NCI-H748 (cell line): ENCODE measurements at regions not wholly inside any gene's neighbourhood (a gene's known extent, or its start where the extent isn't known, plus 50 kb on each side); places are given as distances from the start of the nearest gene placed in this dataset.
A peak's percentile ranks its signal among the peaks of the same experiment; 100 is the strongest.

ENCODE experiments used
- DNase-seq: peaks from one replicate; lab custom pipeline; 2025; ENCODE audit not compliant: unreplicated experiment; lab: John Stamatoyannopoulos, UW

DNA sequence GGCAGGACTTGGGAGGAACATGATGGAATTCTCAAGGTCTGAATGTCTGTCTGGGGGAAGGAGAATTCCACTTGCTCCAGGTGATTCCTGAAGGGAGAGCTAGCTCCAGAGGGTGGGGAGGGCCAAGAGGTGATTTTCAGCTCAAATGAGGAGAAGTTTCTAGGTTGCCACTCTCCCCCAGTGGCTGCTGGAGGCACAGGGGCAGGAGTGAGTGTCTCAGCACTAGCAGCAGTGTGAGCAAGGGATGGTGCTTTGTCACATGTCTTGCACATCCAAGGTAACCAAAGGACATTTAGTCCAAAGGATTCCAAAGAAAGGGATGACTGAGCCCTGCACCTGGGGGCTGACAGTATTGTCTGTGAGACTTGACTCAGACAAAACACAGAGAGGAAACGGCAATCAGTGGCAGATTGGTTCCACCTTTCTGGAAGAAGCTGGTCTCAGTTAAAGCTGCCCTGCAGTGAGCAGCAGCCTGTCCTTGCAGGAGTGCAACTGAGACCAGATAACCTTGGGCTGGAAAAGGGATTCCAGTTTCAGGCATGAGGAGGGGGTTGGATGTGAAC is 51.2 kb upstream of the PCBD1 start:
- no peak for DNase-seq

- DNase-seq, result peak; percentile 30
Measured at GRCh38 chr10:70940834-70941568, 52.6 kb upstream of the PCBD1 start.

DNA sequence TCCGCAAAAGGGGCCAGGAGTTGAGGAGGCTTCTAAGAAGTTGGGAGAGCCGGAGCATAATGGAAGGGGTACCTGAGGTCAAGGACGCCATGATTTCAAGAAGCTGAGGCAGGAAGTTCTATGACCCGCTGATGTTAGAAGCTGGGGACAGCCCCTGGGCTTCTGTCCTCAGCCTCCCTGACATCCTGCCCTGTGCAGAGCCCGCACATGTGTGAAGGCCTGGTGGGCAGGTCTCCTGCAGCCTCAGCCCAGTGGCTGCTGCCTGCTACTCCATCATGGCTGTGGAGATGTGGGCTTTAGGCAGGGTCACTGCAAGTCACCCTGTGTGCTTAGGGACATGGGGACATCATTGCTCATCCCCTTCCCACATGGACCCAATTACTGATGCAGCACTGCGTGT is 53.8 kb upstream of the PCBD1 start:
- DNase-seq, result no peak

DNA sequence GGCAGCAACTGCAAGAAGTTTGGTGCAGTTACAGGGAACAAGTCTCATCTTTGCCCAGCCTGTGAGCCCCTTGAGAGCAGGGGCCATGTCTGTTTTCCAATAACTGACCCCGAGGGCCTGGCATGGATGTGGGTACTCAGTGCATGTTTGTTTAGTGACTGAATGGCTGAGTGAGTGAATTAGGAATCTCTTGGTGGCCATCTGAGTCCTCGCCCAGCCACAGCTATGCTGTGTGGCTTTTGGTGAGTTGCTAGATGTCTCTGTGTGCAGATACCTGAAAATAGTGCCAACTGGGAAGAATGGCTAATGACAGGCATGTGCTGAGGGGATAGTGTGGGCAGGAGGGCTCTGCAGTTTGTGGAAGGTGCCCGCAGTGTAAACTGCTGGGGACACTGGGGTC is 54.4 kb upstream of the PCBD1 start:
- no peak for DNase-seq

- DNase-seq, result no peak
Measured at GRCh38 chr10:70943249-70943648, 54.9 kb upstream of the PCBD1 start.

DNA sequence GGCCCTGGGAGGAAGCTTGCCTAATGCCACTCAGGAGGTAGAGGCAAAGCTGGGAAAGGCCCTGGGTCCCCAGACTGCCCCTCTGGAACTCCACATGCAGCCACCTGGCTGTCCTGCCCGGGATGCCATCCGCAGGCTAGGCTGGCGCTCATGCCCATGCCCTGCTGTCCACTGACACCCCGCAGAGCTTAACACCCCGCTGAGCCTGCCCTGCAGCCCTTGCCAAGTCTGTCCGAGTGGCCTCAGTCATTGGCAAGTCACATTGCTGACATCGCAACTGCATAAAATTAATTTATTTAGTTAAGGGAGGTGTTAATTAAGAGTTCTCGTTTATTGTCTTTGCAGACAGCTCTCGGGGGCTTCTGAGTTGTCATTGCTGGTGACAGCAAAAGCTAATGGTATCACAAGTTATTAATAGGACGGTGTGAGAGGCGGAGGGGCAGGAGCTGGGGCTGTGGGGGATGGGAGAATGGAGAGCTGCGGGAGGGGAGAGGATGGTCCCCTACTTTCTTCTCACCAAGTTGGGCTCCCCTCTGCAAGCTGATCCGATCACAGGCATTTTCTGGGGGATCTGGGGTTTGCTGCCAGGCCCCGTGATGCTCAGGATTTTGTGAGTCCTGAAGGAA is 55.6 kb upstream of the PCBD1 start:
- DNase-seq, result no peak

GRCh38 chr10:70950037-70950436 is 61.7 kb upstream of the PCBD1 start:
- DNase-seq, result no peak

GRCh38 chr10:70950801-70951200 is 62.4 kb upstream of the PCBD1 start:
- no peak for DNase-seq

DNA sequence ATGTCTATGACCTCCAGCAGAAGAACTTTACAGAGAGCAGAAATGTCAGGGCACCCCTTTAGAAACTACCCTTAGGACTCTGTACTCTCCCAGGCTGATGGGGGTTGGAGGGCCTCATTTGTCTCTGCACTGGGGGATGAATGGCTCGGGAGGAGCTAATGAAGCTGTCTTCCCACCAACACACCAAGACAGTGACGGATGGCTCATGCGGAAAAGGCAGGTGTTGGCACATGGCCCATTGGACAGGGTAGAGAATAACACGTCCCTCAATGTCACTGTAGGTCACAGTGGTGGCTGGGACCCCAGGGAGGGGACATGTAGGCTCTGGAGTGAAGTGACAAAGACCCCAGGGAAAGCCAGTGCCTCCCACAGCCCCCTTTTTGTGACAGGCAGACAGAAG is 64.0 kb upstream of the PCBD1 start:
- DNase-seq, result no peak

GRCh38 chr10:70952921-70953320 is 64.6 kb upstream of the PCBD1 start:
- no peak for DNase-seq

- DNase-seq, result peak; percentile 14
Measured at GRCh38 chr10:70954381-70955176, 66.2 kb upstream of the PCBD1 start.

DNA sequence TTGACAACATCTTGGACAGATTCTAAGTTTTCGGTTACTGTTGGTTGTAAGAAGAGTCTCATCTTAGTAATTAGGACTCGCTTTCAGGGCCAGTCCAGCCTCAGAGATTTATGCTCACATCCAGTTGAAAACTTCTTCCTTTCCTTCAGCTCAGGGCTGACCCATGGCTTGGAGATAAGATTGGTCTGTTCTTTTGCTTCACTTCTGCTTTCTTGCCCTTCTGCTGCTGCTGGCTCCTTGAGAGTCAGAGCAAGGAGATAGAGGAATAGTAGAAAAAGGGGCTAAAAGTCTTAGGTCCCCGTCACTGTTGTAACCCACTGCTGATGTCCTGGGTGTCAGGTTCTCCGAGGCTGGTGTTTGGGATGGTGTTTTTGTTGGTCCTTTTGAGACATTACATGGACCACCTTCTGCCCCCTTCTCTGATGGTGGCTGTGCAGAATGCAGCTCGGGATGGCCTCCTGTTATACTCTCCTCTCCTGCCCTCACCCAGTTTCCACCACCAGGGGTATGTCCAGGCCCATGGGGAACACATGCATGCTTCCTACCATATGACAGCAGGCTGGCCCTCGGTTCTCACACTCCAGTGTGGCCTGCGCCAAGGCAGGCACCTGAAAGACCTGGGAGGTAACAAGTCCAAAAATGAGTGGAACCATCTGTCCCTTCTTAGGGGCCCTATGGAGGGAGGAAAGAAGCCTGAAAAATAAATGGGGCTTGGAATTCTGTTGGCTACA is 67.8 kb upstream of the PCBD1 start:
- DNase-seq, result no peak

DNA sequence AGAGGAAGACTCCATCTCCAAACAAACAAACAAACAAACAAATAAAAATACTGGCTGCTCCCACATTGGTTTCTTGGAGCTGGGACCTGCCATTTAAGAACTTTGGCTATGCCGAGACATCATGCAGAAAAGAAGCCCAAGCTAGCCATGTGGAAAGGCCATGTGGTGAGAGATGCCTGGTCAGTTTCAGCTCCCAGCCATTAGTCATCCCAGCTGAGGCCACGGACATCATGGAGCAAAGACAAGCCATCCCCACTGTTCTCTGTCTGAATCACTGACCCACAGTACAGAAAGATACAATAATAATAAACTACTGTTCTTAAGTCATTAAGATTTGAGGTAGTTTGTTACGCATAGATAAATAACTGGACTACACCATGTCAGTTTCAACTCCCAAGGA is 70.0 kb upstream of the PCBD1 start:
- DNase-seq, result no peak

DNA sequence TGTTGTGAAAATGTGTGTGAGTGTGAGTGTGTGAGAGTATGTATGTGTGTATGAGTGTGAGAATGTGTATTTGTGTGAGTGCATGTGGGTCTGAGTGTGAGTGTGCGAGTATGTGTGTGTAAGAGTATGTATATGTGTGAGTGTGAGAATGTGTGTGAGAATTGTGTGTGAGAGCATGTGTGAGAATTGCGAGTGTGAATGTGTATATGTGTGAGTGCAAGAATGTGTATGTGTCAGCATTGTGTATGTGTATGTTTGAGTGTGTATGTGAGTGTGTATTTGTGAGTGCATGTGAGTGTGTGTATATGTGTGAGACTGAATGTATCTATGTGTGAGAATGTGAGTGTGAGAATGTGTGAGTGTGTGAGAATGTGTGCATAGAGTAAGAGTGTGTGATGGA is 72.0 kb upstream of the PCBD1 start:
- no peak for DNase-seq

DNA sequence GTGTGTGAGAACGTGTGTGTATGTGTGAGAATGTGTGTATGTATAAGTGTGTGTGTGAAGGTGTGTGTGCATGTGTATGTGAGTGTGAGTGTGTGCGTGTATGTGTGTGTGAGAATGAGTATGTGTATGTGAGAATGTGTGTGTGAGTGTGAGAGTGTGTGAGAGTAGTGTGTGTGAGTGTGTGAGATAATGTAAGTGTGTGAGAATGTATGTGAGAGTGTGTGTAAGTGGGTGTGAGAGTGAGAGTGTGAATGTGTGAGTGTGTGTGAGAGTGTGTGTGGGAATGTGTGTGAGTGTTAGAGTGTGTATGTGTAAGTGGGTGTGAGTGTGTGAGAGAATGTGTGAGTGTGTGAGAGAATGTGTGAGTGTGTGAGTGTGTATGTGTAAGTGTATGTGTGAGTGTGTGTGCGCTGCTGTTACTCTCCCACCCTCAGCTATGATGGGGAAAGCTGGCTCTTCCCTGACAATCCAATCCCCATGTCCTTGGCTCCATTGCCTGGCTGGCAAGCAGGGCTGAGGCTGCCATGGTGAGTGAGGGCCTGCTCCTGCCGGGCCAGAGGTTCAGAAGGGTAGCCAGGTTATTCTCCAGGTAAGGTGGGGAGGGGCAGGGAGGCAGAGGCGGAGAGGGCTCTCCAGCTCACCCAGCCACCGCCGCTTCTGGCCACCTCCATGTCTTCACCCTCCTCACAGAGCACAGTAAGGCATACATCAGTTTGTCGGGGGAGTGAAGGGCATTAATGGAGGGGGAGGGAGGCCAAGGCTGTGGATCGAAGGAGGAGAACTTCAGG is 72.6 kb upstream of the PCBD1 start:
- DNase-seq, result no peak

GRCh38 chr10:70962686-70963085 is 74.3 kb upstream of the PCBD1 start:
- no peak for DNase-seq

- DNase-seq, result no peak
Measured at GRCh38 chr10:70963271-70963670, 74.9 kb upstream of the PCBD1 start.

GRCh38 chr10:70964245-70964644 is 75.9 kb upstream of the PCBD1 start:
- DNase-seq, result peak; percentile 9

DNA sequence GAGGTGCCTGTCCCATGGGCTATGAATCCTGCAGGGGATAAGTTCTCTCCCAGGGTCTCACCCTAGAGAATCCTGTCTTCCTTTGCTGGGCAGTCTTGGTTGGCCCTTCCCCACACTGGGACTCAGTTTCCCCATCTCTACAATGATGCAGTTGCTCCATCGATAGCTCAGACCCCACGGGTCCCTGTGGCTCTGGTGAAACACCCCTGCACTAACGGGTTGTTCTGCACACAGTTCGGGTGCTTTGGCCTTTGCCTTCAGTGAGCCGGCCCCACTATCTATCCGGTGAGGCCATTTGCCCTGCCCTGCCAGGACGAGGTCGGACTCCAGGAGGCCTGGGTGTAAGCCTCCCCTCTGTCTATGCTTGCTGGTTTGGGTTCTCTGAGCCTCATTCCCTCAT is 76.5 kb upstream of the PCBD1 start:
- no peak for DNase-seq

DNA sequence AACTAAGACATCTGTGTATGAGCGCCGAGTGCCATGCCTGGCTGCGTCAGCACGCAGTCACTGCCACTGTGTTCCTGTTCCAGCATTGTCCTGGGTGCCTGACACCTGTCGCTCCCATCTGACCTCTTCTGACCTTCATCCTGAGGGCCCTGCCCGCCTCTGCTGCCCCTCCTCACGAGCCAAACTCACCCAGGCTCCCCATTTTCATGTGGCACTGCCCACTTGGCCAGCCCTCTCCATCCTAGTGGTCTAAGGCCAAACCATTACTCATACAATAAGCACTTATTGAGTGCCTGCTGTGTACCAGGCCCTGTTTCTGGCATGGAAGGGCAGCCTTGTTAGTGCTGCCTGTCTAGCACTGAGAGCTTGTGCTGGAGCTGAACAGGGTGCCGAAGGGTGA is 77.2 kb upstream of the PCBD1 start:
- no peak for DNase-seq
